Activated T-cell treated with anti-CD3 and anti-CD28 coated beads, Interleukin-2, amount 50 U/mL, for 72 hours (primary cell): ENCODE measurements at regions not wholly inside any gene's neighbourhood (a gene's known extent, or its start where the extent isn't known, plus 50 kb on each side); places are given as distances from the start of the nearest gene placed in this dataset.

Source experiments
- ATAC-seq, 2 donors: fragments of 150-1000 bp; cut with Tn5 transposase; replicated peaks in 1 of 2; 2 replicates each; pipeline ENCODE4 v1.10.0; 2021; ENCODE audit warnings: moderate library complexity in 2 of 2, mild to moderate bottlenecking in 1 of 2
- DNase-seq, 2 donors: peaks; one replicate each; pipeline ENCODE4 v3.0.0; 2021 to 2022; ENCODE audit warnings: mixed read lengths in 1 of 2
- H3K27ac Mint-ChIP-seq: one replicate; pipeline ENCODE4 v1.8.0; 2022; ENCODE audit warnings: mild to moderate bottlenecking, moderate library complexity, mixed read lengths
- H3K27me3 Mint-ChIP-seq: one replicate; pipeline ENCODE4 v1.8.0; 2022; ENCODE audit warnings: low read depth, mixed read lengths
- H3K36me3 Mint-ChIP-seq, 2 donors: one replicate each; pipeline ENCODE4 v1.8.0; 2022; ENCODE audit warnings: mixed read lengths in 2 of 2, mild to moderate bottlenecking in 1 of 2; ENCODE audit not compliant: insufficient read depth in 2 of 2
- H3K4me1 Mint-ChIP-seq: one replicate; pipeline ENCODE4 v1.8.0; 2022; ENCODE audit warnings: low read depth, mixed read lengths
- H3K4me3 Mint-ChIP-seq, 2 donors: one replicate each; pipeline ENCODE4 v1.8.0; 2022; ENCODE audit warnings: mild to moderate bottlenecking in 2 of 2, mixed read lengths in 2 of 2, moderate library complexity in 2 of 2
- H3K9me3 Mint-ChIP-seq, 2 donors: one replicate each; pipeline ENCODE4 v1.8.0; 2022; ENCODE audit warnings: mixed read lengths in 2 of 2

- H3K4me3 Mint-ChIP-seq, result no peak overlapping the region
- no peaks in the 10 kb centered on the region for H3K36me3 Mint-ChIP-seq
- no peaks in the 10 kb centered on the region for H3K9me3 Mint-ChIP-seq
- ATAC-seq (no peak), DNase-seq (no peak)
- H3K27me3 Mint-ChIP-seq, result no peaks in the 10 kb centered on the region
- H3K27ac Mint-ChIP-seq, result no peak overlapping the region
- no peaks in the 10 kb centered on the region for H3K4me1 Mint-ChIP-seq
Measured at GRCh38 chr13:99698010-99698815, 196.9 kb downstream of the TM9SF2 start.

DNA sequence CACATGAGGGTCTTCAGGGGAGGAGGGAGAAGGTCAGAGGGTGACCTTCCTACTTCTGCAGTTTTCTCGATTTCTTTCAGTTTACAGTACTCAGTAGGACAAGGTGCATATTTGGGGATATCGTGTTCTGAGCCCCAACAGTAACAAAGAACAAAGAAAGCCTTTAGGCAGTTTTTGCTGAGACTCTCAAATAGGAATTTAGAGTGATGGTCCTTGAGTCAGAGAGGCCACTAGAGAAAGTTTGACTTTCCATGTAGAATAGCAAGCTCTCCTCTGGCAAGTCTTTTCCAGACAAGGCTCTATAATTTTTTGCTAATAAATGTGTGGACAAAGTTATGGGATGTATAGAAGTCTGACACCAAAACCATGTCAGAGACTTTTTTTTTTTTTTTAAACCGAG is 194.6 kb downstream of the TM9SF2 start:
- Mint-ChIP-seq H3K4me3 (no peak overlapping the region), H3K4me1 (no peaks in the 10 kb centered on the region), H3K36me3 (no peaks in the 10 kb centered on the region), H3K27me3 (no peaks in the 10 kb centered on the region), H3K27ac (no peak overlapping the region), H3K9me3 (no peaks in the 10 kb centered on the region)
- no peak for ATAC-seq
- no peak for DNase-seq

DNA sequence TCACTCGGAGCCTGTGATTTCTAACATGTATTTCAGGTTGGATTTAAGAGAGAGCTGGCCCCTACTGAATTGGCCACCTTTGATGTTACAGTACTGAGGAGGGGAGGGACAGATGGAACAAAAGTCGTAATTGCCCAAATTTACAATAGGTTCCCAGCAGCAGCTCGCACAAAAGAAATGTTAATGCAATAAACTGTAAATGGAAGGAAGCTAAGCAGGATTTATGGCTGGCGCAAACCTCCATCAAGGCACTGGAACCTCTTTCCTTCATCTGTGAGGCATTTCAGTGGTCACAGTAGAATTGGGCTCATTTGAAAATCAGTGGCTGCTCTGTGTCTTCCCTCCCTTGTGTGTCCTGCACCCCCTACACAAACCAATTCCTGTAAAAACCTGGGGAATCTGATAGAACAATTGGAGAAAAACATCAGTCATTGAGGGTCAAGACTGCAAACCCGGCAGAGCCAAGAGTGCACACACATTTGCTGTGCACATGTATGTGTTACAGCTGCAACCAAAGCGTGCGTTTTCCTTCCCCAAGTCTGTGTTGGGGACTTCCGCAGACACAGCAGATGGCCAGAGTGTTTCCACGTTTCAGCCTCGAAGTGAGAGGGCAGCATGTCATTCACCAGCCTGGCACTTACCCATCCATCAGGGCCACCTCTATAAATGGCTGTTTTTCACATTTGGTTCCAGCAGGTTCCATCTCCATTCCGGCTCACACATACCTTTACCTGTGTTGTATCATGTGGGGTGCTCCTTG is 192.8 kb downstream of the TM9SF2 start:
- H3K9me3 Mint-ChIP-seq, result no peaks in the 10 kb centered on the region
- DNase-seq, result no peak
- peaks cover 8% of the 10 kb centered on the region for H3K27me3 Mint-ChIP-seq
- H3K4me3 Mint-ChIP-seq, result no peak overlapping the region
- no peaks in the 10 kb centered on the region for H3K36me3 Mint-ChIP-seq
- no peak for ATAC-seq
- no peak overlapping the region for H3K27ac Mint-ChIP-seq
- peaks cover 7% of the 10 kb centered on the region for H3K4me1 Mint-ChIP-seq

GRCh38 chr13:99693351-99693750 is 192.1 kb downstream of the TM9SF2 start:
- no peak for ATAC-seq
- DNase-seq, result no peak
- H3K4me1 Mint-ChIP-seq, result peaks cover 7% of the 10 kb centered on the region
- H3K27ac Mint-ChIP-seq, result no peak overlapping the region
- no peaks in the 10 kb centered on the region for H3K9me3 Mint-ChIP-seq
- H3K36me3 Mint-ChIP-seq, result no peaks in the 10 kb centered on the region
- H3K27me3 Mint-ChIP-seq, result peaks cover 8% of the 10 kb centered on the region
- H3K4me3 Mint-ChIP-seq, result no peak overlapping the region

DNA sequence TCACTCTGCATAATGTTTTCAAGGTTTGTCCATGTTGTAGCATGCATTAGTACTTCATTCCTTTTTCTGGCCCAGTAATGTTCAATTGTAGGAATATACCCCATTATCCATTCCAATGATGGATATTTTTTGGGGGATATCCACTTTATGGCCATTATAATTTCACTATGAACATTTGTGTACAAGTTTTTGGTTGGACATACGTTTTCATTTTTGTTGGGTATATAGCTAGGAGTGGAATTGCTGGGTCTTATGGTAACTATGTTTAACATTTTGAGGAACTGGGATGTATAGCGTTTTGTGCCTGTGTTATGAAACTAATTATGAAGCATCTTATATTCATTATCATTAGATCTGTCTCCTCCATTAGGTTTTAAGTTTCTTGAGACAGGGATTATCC is 191.6 kb downstream of the TM9SF2 start:
- Mint-ChIP-seq H3K9me3 (no peaks in the 10 kb centered on the region), H3K36me3 (no peaks in the 10 kb centered on the region), H3K4me3 (no peak overlapping the region), H3K4me1 (peaks cover 7% of the 10 kb centered on the region), H3K27ac (no peak overlapping the region), H3K27me3 (peaks cover 8% of the 10 kb centered on the region)
- DNase-seq (no peak), ATAC-seq (no peak)

DNA sequence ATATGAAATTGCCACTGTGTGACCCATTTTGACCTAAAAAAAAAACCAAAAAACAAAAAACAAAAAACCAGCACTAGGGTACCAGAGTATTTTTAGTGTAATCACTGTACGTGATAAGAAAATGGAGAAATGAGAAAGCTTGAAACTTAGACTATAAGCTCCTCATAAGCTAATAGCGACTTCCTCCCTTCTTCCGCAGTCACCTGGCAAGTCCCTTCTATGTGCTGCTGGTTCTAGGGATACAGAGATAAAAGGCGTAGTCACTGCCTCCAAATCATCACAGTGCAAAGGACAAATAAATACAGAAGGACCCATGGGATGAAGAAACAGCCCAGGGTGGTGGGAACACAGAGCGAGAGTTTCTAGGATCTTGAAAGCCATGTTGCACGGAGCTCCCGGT is 190.3 kb downstream of the TM9SF2 start:
- Mint-ChIP-seq H3K4me1 (peaks cover 7% of the 10 kb centered on the region), H3K27ac (no peak overlapping the region), H3K27me3 (peaks cover 8% of the 10 kb centered on the region), H3K9me3 (no peaks in the 10 kb centered on the region), H3K4me3 (no peak overlapping the region), H3K36me3 (no peaks in the 10 kb centered on the region)
- DNase-seq (no peak), ATAC-seq (no peak)

DNA sequence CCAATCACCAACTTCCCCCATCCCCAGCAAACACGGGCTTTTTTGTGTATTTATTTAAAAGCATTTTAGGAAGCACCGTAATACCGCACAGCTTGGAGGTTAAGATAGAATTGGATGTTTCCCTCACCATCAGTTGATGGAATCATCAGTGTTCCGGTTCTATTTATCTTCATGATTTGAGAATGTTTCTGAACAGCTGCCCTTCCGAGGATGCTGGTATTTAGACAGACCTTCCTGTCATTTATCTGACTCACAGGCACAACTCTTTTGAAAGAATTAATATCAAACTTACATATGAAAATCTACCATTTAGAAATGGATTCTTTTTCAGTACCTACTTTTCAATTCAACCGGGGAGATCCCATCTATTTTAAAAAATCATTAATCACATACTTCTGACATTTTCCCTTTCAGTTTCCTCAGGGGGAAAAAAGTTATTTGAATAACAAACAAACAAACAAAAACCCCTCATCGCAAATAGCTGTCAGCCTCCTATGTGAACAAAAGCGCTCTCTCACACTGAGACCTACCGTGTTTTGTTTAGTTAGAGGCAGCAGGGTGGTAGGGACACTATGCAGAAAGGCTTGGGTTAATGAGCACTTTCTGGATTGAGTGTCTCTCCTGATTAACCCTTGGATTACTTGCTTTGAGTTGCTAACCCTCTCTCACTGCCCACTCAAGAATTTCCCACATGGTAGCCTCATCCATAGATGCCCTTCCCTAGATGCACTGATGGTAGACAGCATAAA is 189.3 kb downstream of the TM9SF2 start:
- H3K27ac Mint-ChIP-seq, result no peak overlapping the region
- no peaks in the 10 kb centered on the region for H3K9me3 Mint-ChIP-seq
- H3K4me1 Mint-ChIP-seq, result peaks cover 7% of the 10 kb centered on the region
- peaks cover 8% of the 10 kb centered on the region for H3K27me3 Mint-ChIP-seq
- DNase-seq (no peak), ATAC-seq (no peak)
- H3K4me3 Mint-ChIP-seq, result no peak overlapping the region
- H3K36me3 Mint-ChIP-seq, result no peaks in the 10 kb centered on the region

- H3K4me1 Mint-ChIP-seq, result peaks cover 7% of the 10 kb centered on the region
- H3K27ac Mint-ChIP-seq, result no peak overlapping the region
- no peaks in the 10 kb centered on the region for H3K9me3 Mint-ChIP-seq
- no peak overlapping the region for H3K4me3 Mint-ChIP-seq
- no peaks in the 10 kb centered on the region for H3K36me3 Mint-ChIP-seq
- ATAC-seq, result no peak
- no peak for DNase-seq
- peaks cover 8% of the 10 kb centered on the region for H3K27me3 Mint-ChIP-seq
Measured at GRCh38 chr13:99689955-99690354, 188.7 kb downstream of the TM9SF2 start.

- DNase-seq (no peak), ATAC-seq (no peak)
- Mint-ChIP-seq H3K4me3 (no peak overlapping the region), H3K27ac (no peak overlapping the region), H3K4me1 (peaks cover 7% of the 10 kb centered on the region), H3K27me3 (peaks cover 8% of the 10 kb centered on the region), H3K36me3 (no peaks in the 10 kb centered on the region), H3K9me3 (no peaks in the 10 kb centered on the region)
Measured at GRCh38 chr13:99688776-99689175, 187.5 kb downstream of the TM9SF2 start.

GRCh38 chr13:99687723-99688397 is 186.6 kb downstream of the TM9SF2 start:
- no peaks in the 10 kb centered on the region for H3K36me3 Mint-ChIP-seq
- no peak overlapping the region for H3K27ac Mint-ChIP-seq
- peaks cover 7% of the 10 kb centered on the region for H3K4me1 Mint-ChIP-seq
- H3K4me3 Mint-ChIP-seq, result no peak overlapping the region
- no peak for DNase-seq
- ATAC-seq, result no peak
- H3K9me3 Mint-ChIP-seq, result no peaks in the 10 kb centered on the region
- peaks cover 8% of the 10 kb centered on the region for H3K27me3 Mint-ChIP-seq

DNA sequence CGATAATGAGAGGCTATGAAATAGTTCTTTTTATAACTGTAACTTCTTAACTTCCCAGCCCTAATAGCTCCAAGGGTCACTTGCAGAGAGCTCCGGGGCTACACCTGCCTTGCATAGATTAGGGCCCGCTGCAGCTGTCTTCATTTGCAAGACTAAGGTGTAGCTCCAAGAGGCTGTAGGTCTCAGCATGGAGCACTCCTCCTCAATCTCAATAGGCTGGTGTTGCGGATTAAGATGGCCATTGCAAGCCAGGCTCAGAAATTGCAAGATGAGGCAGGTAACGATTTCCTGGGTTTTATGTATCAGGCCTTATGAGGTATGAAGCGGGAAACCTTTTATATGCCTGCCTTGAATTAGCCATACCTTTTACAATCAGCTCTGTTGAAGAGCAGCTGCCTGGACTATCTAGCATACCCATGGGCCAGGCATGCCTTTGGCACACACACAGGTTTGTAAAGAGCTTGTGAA is 185.7 kb downstream of the TM9SF2 start:
- no peaks in the 10 kb centered on the region for H3K9me3 Mint-ChIP-seq
- H3K4me1 Mint-ChIP-seq, result peaks cover 7% of the 10 kb centered on the region
- H3K27ac Mint-ChIP-seq, result no peak overlapping the region
- H3K36me3 Mint-ChIP-seq, result no peaks in the 10 kb centered on the region
- DNase-seq, result no peak
- ATAC-seq, result no peak
- H3K4me3 Mint-ChIP-seq, result no peak overlapping the region
- H3K27me3 Mint-ChIP-seq, result peaks cover 8% of the 10 kb centered on the region

DNA sequence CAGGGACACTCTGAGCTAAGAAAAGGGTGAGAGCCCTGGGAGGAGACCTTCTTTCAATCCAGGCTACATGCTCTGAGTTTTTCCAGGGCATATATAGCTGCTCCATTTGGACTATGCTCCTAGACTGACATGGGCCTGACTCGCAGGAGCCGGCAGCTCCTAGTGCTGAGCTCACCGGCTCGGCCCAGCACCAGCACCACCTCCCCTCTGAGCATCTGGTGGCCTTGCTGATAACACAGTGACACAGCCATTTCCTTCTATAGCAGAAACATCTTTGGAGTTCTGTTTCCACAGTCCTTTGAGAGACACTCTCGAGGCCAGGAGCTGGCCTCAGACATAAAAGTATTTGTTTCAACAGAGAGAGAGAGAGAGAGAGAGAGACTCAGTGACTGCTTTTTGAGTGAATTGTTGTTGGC is 184.9 kb downstream of the TM9SF2 start:
- no peaks in the 10 kb centered on the region for H3K9me3 Mint-ChIP-seq
- no peak overlapping the region for H3K27ac Mint-ChIP-seq
- DNase-seq (no peak), ATAC-seq (no peak)
- peaks cover 8% of the 10 kb centered on the region for H3K27me3 Mint-ChIP-seq
- H3K4me1 Mint-ChIP-seq, result peaks cover 7% of the 10 kb centered on the region
- no peaks in the 10 kb centered on the region for H3K36me3 Mint-ChIP-seq
- H3K4me3 Mint-ChIP-seq, result no peak overlapping the region

- H3K36me3 Mint-ChIP-seq, result no peaks in the 10 kb centered on the region
- peaks cover 5% of the 10 kb centered on the region for H3K4me1 Mint-ChIP-seq
- DNase-seq (no peak), ATAC-seq (no peak)
- H3K27ac Mint-ChIP-seq, result no peak overlapping the region
- H3K9me3 Mint-ChIP-seq, result no peaks in the 10 kb centered on the region
- H3K27me3 Mint-ChIP-seq, result no peaks in the 10 kb centered on the region
- H3K4me3 Mint-ChIP-seq, result no peak overlapping the region
Measured at GRCh38 chr13:99681695-99682094, 180.4 kb downstream of the TM9SF2 start.
